AG04450 (cell line): ENCODE measurements at regions not wholly inside any gene's neighbourhood (a gene's known extent, or its start where the extent isn't known, plus 50 kb on each side); places are given as distances from the start of the nearest gene placed in this dataset.

ENCODE experiments used
- CTCF ChIA-PET: fragments of 300-600, 350-600 bp; formaldehyde crosslinking; extraction: SDS; loops from one replicate; lab custom pipeline; 2022; ENCODE audit warnings: antibody characterized with exemption, inconsistent platforms; lab: Charles Lee
- POLR2A ChIA-PET: fragments of 350-600 bp; formaldehyde crosslinking; extraction: SDS; loops from one replicate; lab custom pipeline; 2021; ENCODE audit warnings: antibody characterized with exemption, inconsistent platforms; lab: Yijun Ruan, JAX
- DNase-seq: peaks from one replicate; pipeline ENCODE4 v3.0.0-alpha.2; 2011; ENCODE audit warnings: low read depth, low spot score
- H3K27ac ChIP-seq: one replicate; pipeline ENCODE4 v1.5.1; 2012; ENCODE audit warnings: low read depth, low read length, control low read depth
- H3K27me3 ChIP-seq: one replicate; pipeline ENCODE4 v1.6.0; 2012; ENCODE audit warnings: low read length; ENCODE audit not compliant: control insufficient read depth, insufficient read depth
- H3K4me3 ChIP-seq: 2 replicates; pipeline ENCODE4 v1.5.1; 2011; ENCODE audit warnings: mild to moderate bottlenecking, low read depth, low read length, control low read depth
- H3K9me3 ChIP-seq: 2 replicates; pipeline ENCODE4 v1.5.1; 2012; ENCODE audit warnings: low read length; ENCODE audit not compliant: control insufficient read depth, insufficient read depth
- CTCF ChIP-seq: IDR thresholded peaks from 2 replicates; pipeline ENCODE4 v1.5.1; 2011; ENCODE audit warnings: low read depth, low read length, control low read depth, inconsistent platforms

GRCh38 chr4:33262824-33263223, 2542.7 kb downstream of the PCDH7 start:
- ChIA-PET POLR2A (no interaction called here), CTCF (no interaction called here)

GRCh38 chr4:33268776-33269175, 2548.6 kb downstream of the PCDH7 start:
- CTCF ChIA-PET: no interaction called here
- H3K27ac ChIP-seq: no peak overlapping the region
- H3K4me3 ChIP-seq: no peak overlapping the region
- DNase-seq: no peak
- TF ChIP-seq CTCF: no peak
- H3K9me3 ChIP-seq: no peaks in the 10 kb centered on the region
- POLR2A ChIA-PET: no interaction called here
- H3K27me3 ChIP-seq: no peaks in the 10 kb centered on the region

More at GRCh38 chr4:33262824-33263223, 2542.7 kb downstream of the PCDH7 start:
- no peak for TF ChIP-seq CTCF
- no peak overlapping the region for H3K4me3 ChIP-seq
- no peaks in the 10 kb centered on the region for H3K27me3 ChIP-seq
- no peak overlapping the region for H3K27ac ChIP-seq
- H3K9me3 ChIP-seq: no peaks in the 10 kb centered on the region
- peak; percentile 15 for DNase-seq

GRCh38 chr4:33270403-33270802, 2550.2 kb downstream of the PCDH7 start:
- H3K4me3 ChIP-seq: no peak overlapping the region
- no peak overlapping the region for H3K27ac ChIP-seq
- no peak for DNase-seq
- no peaks in the 10 kb centered on the region for H3K9me3 ChIP-seq
- POLR2A ChIA-PET: no interaction called here
- no peaks in the 10 kb centered on the region for H3K27me3 ChIP-seq
- no peak for TF ChIP-seq CTCF
- CTCF ChIA-PET: no interaction called here

- no peaks in the 10 kb centered on the region for H3K9me3 ChIP-seq
- no peak overlapping the region for H3K27ac ChIP-seq
- ChIA-PET POLR2A (no interaction called here), CTCF (no interaction called here)
- no peak overlapping the region for H3K4me3 ChIP-seq
- TF ChIP-seq CTCF: no peak
- no peak for DNase-seq
- H3K27me3 ChIP-seq: no peaks in the 10 kb centered on the region
Observed at GRCh38 chr4:33272722-33273121, 2552.6 kb downstream of the PCDH7 start.

- DNase-seq: no peak
- Histone ChIP-seq H3K4me3 (no peak overlapping the region), H3K9me3 (no peaks in the 10 kb centered on the region), H3K27me3 (no peaks in the 10 kb centered on the region), H3K27ac (no peak overlapping the region)
- POLR2A ChIA-PET: no interaction called here
- no peak for TF ChIP-seq CTCF
- CTCF ChIA-PET: no interaction called here
Observed at GRCh38 chr4:33283818-33284217, 2563.6 kb downstream of the PCDH7 start.
